HepG2 (cell line): ENCODE measurements at regions not wholly inside any gene's neighbourhood (a gene's known extent, or its start where the extent isn't known, plus 50 kb on each side); places are given as distances from the start of the nearest gene placed in this dataset.

Experiments
- ATAC-seq: fragments of 200-7000 bp; cut with Tn5 transposase; 3 replicates; pipeline ENCODE4 v1.9.1; 2020; ENCODE audit warnings: mild to moderate bottlenecking, moderate library complexity
- BruUV-seq: library from RNA; stranded (reverse); fragments of 400-500 nt; replicated peaks from 2 replicates; lab custom pipeline; 2021; lab: Mats Ljungman, UMichigan
- CTCF ChIA-PET: fragments of 300-600 bp; formaldehyde crosslinking; extraction: SDS; loops from one replicate; lab custom pipeline; 2021; ENCODE audit warnings: low total read pairs, inconsistent platforms, low intra/inter-chr PET ratio; lab: Yijun Ruan, JAX
- POLR2A ChIA-PET: fragments of 350-600 bp; sonication (Branson Sonifier 250); formaldehyde crosslinking; loops from one replicate; lab custom pipeline; 2020; ENCODE audit warnings: antibody characterized with exemption, inconsistent platforms; lab: Yijun Ruan, JAX
- DNase-seq: peaks from one replicate; pipeline ENCODE4 v3.0.0-alpha.2; 2015; ENCODE audit warnings: low spot score
- FAIRE-seq: peaks from 3 replicates; lab custom pipeline; 2011; peaks lifted over from hg19 to GRCh38; lab: Jason Lieb, UNC
- H2AFZ ChIP-seq: one replicate; pipeline ENCODE4 v1.6.1; 2011; ENCODE audit warnings: low read length, inconsistent platforms
- H3K27ac ChIP-seq: fragments of 300-600 bp; 3 replicates; pipeline ENCODE4 v1.8.0; 2011; ENCODE audit warnings: mixed run types, mild to moderate bottlenecking, mixed read lengths, low read length, inconsistent platforms; ENCODE audit not compliant: insufficient read depth; ENCODE audit errors: extremely low read length
- H3K27me3 ChIP-seq, 2 experiments: fragments of 200-600 bp in 1 of 2; 2 replicates in 1 of 2; 3 replicates in 1 of 2; pipeline versions ENCODE4 v1.6.0 to v1.8.0; 2011; ENCODE audit warnings: low read length in 2 of 2, mild to moderate bottlenecking in 2 of 2, moderate library complexity in 2 of 2, inconsistent platforms in 1 of 2; ENCODE audit not compliant: insufficient read depth in 2 of 2, control insufficient read depth in 1 of 2
- H3K36me3 ChIP-seq, 2 experiments: fragments of 200-600 bp in 1 of 2; replicated peaks in 1 of 2; 2 replicates in 1 of 2; 3 replicates in 1 of 2; pipeline versions ENCODE4 v1.5.1 to v1.8.0; 2011; ENCODE audit warnings: low read length in 2 of 2, inconsistent platforms in 1 of 2; ENCODE audit not compliant: insufficient read depth in 2 of 2, control insufficient read depth in 1 of 2
- H3K4me1 ChIP-seq: 2 replicates; pipeline ENCODE4 v1.5.1; 2012; ENCODE audit warnings: low read length, inconsistent platforms; ENCODE audit not compliant: insufficient read depth
- H3K4me2 ChIP-seq: 2 replicates; pipeline ENCODE4 v1.6.0; 2011; ENCODE audit warnings: low read depth, low read length, inconsistent platforms
- H3K4me3 ChIP-seq, 3 experiments: fragments of 200-600 bp in 1 of 3; sonication (generic), shearing (Covaris generic) in 1 of 3; replicated peaks in 1 of 3; 2 replicates each; pipeline ENCODE4 v1.5.1; 2011 to 2016; ENCODE audit warnings: low read length in 3 of 3, inconsistent platforms in 2 of 3, low read depth in 2 of 3, mild to moderate bottlenecking in 2 of 3, control low read depth in 1 of 3, mixed read lengths in 1 of 3; ENCODE audit not compliant: insufficient read depth in 1 of 3
- H3K79me2 ChIP-seq: one replicate; pipeline ENCODE4 v1.6.1; 2011; ENCODE audit warnings: low read length, inconsistent platforms; ENCODE audit not compliant: insufficient read depth
- H3K9ac ChIP-seq: 2 replicates; pipeline ENCODE4 v1.6.0; 2011; ENCODE audit warnings: mild to moderate bottlenecking, low read depth, low read length, inconsistent platforms; ENCODE audit not compliant: insufficient read depth
- H3K9me3 ChIP-seq: 2 replicates; pipeline ENCODE4 v1.5.1; 2012; ENCODE audit warnings: mild to moderate bottlenecking, low read length
- H4K20me1 ChIP-seq: 2 replicates; pipeline ENCODE4 v1.6.0; 2011; ENCODE audit warnings: inconsistent platforms, mild to moderate bottlenecking, low read length, moderate library complexity; ENCODE audit not compliant: insufficient read depth
- ARNT ChIP-seq: fragments of 450-650 bp; IDR thresholded peaks from 2 replicates; pipeline ENCODE4 v1.6.1; 2017
- JARID2 ChIP-seq: sonication (generic); formaldehyde crosslinking; IDR thresholded peaks from 2 replicates; pipeline ENCODE4 v1.8.1; 2023; ENCODE audit warnings: missing genetic modification reagents, inconsistent platforms; ENCODE audit not compliant: insufficient replicate concordance
- NRL ChIP-seq: sonication (generic); formaldehyde crosslinking; IDR thresholded peaks from 2 replicates; pipeline ENCODE4 v1.5.0; 2020; ENCODE audit warnings: missing genetic modification reagents, mild to moderate bottlenecking, moderate library complexity, borderline replicate concordance
- STAG1 ChIP-seq: sonication (generic); formaldehyde crosslinking; IDR thresholded peaks from 2 replicates; pipeline ENCODE4 v1.4.0; 2020; ENCODE audit warnings: missing genetic modification reagents
- ZFX ChIP-seq: sonication (generic); formaldehyde crosslinking; IDR thresholded peaks from 2 replicates; pipeline ENCODE4 v1.4.0; 2020; ENCODE audit warnings: mild to moderate bottlenecking, low read depth, missing genetic modification reagents, moderate library complexity
- ZNF350 ChIP-seq: sonication (generic); formaldehyde crosslinking; IDR thresholded peaks from 2 replicates; pipeline ENCODE4 v1.4.0; 2020; ENCODE audit warnings: mild to moderate bottlenecking, low read depth, missing genetic modification reagents, borderline replicate concordance
- ZNF672 ChIP-seq: sonication (generic); formaldehyde crosslinking; IDR thresholded peaks from 2 replicates; pipeline ENCODE4 v1.8.1; 2022; ENCODE audit warnings: missing genetic modification reagents
- ZNF713 ChIP-seq: sonication (generic); formaldehyde crosslinking; IDR thresholded peaks from 2 replicates; pipeline ENCODE4 v1.4.0; 2020; ENCODE audit warnings: mild to moderate bottlenecking, missing genetic modification reagents
- ZNF737 ChIP-seq: sonication (generic); formaldehyde crosslinking; IDR thresholded peaks from 2 replicates; pipeline ENCODE4 v1.5.0; 2020; ENCODE audit warnings: missing genetic modification reagents, mild to moderate bottlenecking, borderline replicate concordance
- WGBS: methylation state at CpG from one replicate; pipeline ENCODE4 v1.1.6; 2017; ENCODE audit warnings: low lambda C conversion rate; 5-methylcytosine and 5-hydroxymethylcytosine counted together
- in situ Hi-C: cut with HindIII; loops from 2 replicates; pipeline ENCODE4 v1.10.0; 2017; ENCODE audit warnings: low pct_unique_long_range_greater_than_20kb; ENCODE audit not compliant: extremely low pct_ligation_motif_present
- intact Hi-C: fragments of 100-400 bp; cut with micrococcal nuclease; formaldehyde crosslinking; loops from one replicate; pipeline ENCODE4 v1.10.0; 2022; ENCODE audit not compliant: unreplicated experiment
- TF ChIP-seq, protein P1 (sequence below): sonication (generic); formaldehyde crosslinking; IDR thresholded peaks from 2 replicates; pipeline ENCODE4 v1.5.0; 2020; ENCODE audit warnings: mild to moderate bottlenecking, missing genetic modification reagents, moderate library complexity
- TF ChIP-seq, protein P2 (sequence below): sonication (generic); formaldehyde crosslinking; IDR thresholded peaks from 2 replicates; pipeline ENCODE4 v1.4.0; 2020; ENCODE audit warnings: missing genetic modification reagents, borderline replicate concordance

DNA sequence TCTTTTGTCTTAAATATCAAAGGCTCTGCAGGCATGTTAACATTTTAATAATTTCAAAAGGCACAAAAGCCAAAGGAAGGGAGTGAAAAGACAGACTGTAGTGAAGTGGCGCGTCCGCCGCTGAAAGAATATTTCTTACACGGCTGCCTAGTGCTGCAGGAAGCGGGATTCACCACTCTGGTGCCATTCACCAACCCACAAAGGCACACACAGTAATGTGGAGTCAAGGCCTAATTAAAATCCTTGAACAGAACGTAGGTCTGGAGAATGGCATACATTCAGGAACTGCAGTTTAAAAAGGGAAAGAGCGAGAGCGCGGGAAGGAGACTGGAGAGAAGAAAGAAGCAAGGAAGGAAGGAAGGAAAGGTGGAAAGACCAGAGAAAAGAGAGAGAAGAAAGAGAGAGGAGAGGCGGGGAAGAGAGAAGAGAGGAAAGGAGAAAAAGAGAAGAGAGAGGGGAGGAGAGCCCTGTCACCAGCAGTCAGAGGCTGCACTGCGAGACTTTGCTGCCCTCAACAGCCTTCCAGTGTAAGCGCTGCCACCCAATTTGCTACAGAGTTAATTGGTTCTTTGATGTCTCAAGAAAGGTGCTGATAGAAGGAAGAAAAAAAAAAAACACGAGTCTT, 554.0 kb downstream of the MDFIC start:
- 57% methylated on average over 14 of the region's 14 CpGs for WGBS
- Histone ChIP-seq H4K20me1 (no peaks in the 10 kb centered on the region), H3K79me2 (no peaks in the 10 kb centered on the region), H3K4me1 (no peaks in the 10 kb centered on the region), H3K4me2 (no peak overlapping the region), H3K27ac (no peak overlapping the region), H3K4me3 (no peak overlapping the region), H3K36me3 (no peaks in the 10 kb centered on the region), H2AFZ (no peak overlapping the region), H3K9me3 (no peaks in the 10 kb centered on the region), H3K9ac (no peak overlapping the region), H3K27me3 (peaks cover 0 to 3% of the 10 kb centered on the region in 2 experiments; a peak in 2 of 5 replicates)
- ATAC-seq = peak; percentile 48; the same call in 2 of the 3 replicates
- TF ChIP-seq, protein P1, sequence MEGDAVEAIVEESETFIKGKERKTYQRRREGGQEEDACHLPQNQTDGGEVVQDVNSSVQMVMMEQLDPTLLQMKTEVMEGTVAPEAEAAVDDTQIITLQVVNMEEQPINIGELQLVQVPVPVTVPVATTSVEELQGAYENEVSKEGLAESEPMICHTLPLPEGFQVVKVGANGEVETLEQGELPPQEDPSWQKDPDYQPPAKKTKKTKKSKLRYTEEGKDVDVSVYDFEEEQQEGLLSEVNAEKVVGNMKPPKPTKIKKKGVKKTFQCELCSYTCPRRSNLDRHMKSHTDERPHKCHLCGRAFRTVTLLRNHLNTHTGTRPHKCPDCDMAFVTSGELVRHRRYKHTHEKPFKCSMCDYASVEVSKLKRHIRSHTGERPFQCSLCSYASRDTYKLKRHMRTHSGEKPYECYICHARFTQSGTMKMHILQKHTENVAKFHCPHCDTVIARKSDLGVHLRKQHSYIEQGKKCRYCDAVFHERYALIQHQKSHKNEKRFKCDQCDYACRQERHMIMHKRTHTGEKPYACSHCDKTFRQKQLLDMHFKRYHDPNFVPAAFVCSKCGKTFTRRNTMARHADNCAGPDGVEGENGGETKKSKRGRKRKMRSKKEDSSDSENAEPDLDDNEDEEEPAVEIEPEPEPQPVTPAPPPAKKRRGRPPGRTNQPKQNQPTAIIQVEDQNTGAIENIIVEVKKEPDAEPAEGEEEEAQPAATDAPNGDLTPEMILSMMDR (CRISPR knock-in tag) = peak; percentile 40
- TF ChIP-seq STAG1 (CRISPR knock-in tag) = peak; percentile 48
- TF ChIP-seq ZNF737 (CRISPR knock-in tag) = no peak
- ChIA-PET CTCF (no interaction called here), POLR2A (no interaction called here)
- no peak for FAIRE-seq
- intact Hi-C loops = no loop called here
- BruUV-seq = no TSS peak
- in situ Hi-C loops = no loop called here
- no peak for DNase-seq

DNA sequence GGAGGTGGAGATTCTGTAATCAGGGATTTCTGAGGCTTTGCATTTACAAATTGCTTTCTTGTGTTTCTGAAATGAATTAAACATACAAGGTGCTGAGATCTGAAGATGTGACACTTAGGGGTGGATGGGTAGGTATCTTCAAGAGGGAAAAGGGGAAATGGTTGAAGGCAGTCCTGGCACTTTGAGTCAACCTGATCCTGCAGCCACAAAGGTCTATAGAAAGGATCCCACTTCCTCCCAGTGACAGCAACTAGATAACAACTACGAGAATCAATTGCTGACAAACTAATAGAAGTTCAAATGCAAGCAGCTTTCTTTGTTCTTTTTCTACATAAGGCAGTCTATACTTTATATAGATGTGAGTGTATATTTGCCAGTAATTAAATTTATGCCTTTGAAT, 553.3 kb downstream of the MDFIC start:
- intact Hi-C loops = no loop called here
- DNase-seq (no peak), ATAC-seq (no peak), FAIRE-seq (no peak)
- Histone ChIP-seq H2AFZ (no peak overlapping the region), H3K27ac (no peak overlapping the region), H3K4me1 (no peaks in the 10 kb centered on the region), H3K9me3 (no peaks in the 10 kb centered on the region), H3K4me2 (no peak overlapping the region), H4K20me1 (no peaks in the 10 kb centered on the region), H3K79me2 (no peaks in the 10 kb centered on the region), H3K36me3 (no peaks in the 10 kb centered on the region), H3K27me3 (peaks cover 0 to 3% of the 10 kb centered on the region in 2 experiments; a peak in 2 of 5 replicates), H3K9ac (no peak overlapping the region), H3K4me3 (no peak overlapping the region)
- CTCF ChIA-PET = no interaction called here
- in situ Hi-C loops = no loop called here
- no TSS peak for BruUV-seq
- WGBS = 5% methylated on average over 1 of the region's 1 CpG
- POLR2A ChIA-PET = no interaction called here
- TF ChIP-seq, protein P2, sequence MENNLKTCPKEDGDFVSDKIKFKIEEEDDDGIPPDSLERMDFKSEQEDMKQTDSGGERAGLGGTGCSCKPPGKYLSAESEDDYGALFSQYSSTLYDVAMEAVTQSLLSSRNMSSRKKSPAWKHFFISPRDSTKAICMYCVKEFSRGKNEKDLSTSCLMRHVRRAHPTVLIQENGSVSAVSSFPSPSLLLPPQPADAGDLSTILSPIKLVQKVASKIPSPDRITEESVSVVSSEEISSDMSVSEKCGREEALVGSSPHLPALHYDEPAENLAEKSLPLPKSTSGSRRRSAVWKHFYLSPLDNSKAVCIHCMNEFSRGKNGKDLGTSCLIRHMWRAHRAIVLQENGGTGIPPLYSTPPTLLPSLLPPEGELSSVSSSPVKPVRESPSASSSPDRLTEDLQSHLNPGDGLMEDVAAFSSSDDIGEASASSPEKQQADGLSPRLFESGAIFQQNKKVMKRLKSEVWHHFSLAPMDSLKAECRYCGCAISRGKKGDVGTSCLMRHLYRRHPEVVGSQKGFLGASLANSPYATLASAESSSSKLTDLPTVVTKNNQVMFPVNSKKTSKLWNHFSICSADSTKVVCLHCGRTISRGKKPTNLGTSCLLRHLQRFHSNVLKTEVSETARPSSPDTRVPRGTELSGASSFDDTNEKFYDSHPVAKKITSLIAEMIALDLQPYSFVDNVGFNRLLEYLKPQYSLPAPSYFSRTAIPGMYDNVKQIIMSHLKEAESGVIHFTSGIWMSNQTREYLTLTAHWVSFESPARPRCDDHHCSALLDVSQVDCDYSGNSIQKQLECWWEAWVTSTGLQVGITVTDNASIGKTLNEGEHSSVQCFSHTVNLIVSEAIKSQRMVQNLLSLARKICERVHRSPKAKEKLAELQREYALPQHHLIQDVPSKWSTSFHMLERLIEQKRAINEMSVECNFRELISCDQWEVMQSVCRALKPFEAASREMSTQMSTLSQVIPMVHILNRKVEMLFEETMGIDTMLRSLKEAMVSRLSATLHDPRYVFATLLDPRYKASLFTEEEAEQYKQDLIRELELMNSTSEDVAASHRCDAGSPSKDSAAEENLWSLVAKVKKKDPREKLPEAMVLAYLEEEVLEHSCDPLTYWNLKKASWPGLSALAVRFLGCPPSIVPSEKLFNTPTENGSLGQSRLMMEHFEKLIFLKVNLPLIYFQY (CRISPR knock-in tag) = no peak
- TF ChIP-seq JARID2 (CRISPR knock-in tag) (no peak), ZNF713 (CRISPR knock-in tag) (no peak), ARNT (no peak), ZNF350 (no peak), ZFX (CRISPR knock-in tag) (no peak), ZNF672 (no peak), NRL (CRISPR knock-in tag) (no peak)
